OCI-LY7 (cell line): ENCODE measurements at regions not wholly inside any gene's neighbourhood (a gene's known extent, or its start where the extent isn't known, plus 50 kb on each side); places are given as distances from the start of the nearest gene placed in this dataset.

Source experiments
- CTCF ChIP-seq: fragments of 200-600 bp; sonication (generic); conservative IDR thresholded peaks from 2 replicates; pipeline ENCODE4 v1.5.1; 2014; ENCODE audit warnings: mild to moderate bottlenecking, antibody characterized with exemption, low read length, moderate library complexity, mixed read lengths
- EZH2phosphoT487 ChIP-seq: fragments of 200-600 bp; sonication (generic); IDR thresholded peaks from 2 replicates; pipeline ENCODE4 v1.6.1; 2018; ENCODE audit warnings: low read depth, borderline replicate concordance, mild to moderate bottlenecking, mixed run types, antibody characterized with exemption, low read length, moderate library complexity, mixed read lengths

- TF ChIP-seq CTCF: no peak
- TF ChIP-seq EZH2phosphoT487: no peak
These were observed 90.7 kb upstream of the KCNK2 start for GRCh38 chr1:214991691-214992315.
